ENCODE measurements at regions not wholly inside any gene's neighbourhood (a gene's known extent, or its start where the extent isn't known, plus 50 kb on each side); places are given as distances from the start of the nearest gene placed in this dataset.
"Not testable (repeated sequence)": the region's sequence is repeated elsewhere in the genome, so short reads cannot be mapped to it uniquely, and the experiment has no call there.

DNA sequence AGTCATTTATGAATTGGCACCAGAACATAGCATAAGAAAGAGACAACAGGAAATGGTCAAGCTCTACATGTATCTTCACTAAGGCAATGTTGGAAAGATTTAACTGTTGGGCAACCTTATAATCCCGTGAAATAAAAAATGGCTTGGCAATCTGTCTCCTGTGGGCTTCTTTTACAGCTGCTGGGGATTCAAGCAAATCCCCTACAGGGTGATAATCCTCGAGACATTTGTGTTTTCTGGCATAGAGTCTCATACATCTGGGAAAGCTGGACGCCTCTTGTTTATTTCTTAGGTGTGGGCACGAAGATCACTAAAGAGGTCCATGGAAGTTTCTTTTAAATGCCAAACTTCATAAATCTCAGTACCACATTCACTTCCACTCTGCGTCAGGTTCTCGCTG lies 82.2 kb upstream of the GPR141 start:
- 100% methylated on average over 2 of the region's 6 CpGs for WGBS (ENCODE audit: insufficient coverage)
- H3K27me3 Mint-ChIP-seq, result peaks cover 11% of the 10 kb centered on the region
- no peak overlapping the region for H2AFZ ChIP-seq (ENCODE audit: insufficient read depth, low read depth, low read length, poor library complexity, severe bottlenecking)
- ChIA-PET CTCF (no interaction called here), POLR2A (no interaction called here)
- peaks cover under 1% of the 10 kb centered on the region for H3K9me3 Mint-ChIP-seq (ENCODE audit: insufficient read depth)
- no peak for DNase-seq
- no peak overlapping the region for H3K27ac ChIP-seq (ENCODE audit: low read length in 2 of 2)
- H4K20me1 ChIP-seq (ENCODE audit: control insufficient read depth, insufficient read depth, low read length, poor library complexity, severe bottlenecking), result no peaks in the 10 kb centered on the region
- ATAC-seq (ENCODE audit: low read depth), result no peak
- no peaks in the 10 kb centered on the region for H3K4me1 Mint-ChIP-seq
- no peak overlapping the region for H3K4me3 Mint-ChIP-seq
- no peak overlapping the region for H3K4me2 ChIP-seq (replicated peaks; ENCODE audit: low read depth, low read length, poor library complexity, severe bottlenecking)
- H3K9me3 ChIP-seq (ENCODE audit: control extremely low read depth in 1 of 3, control insufficient read depth in 2 of 3, insufficient read depth in 1 of 3, low read length in 2 of 3), result peaks cover 0 to 4% (median 0%) of the 10 kb centered on the region in 3 donors
- H3K4me1 ChIP-seq (ENCODE audit: control insufficient read depth in 2 of 2, insufficient read depth in 2 of 2, low read length in 2 of 2), result no peaks in the 10 kb centered on the region
- no peak overlapping the region for H3K9ac ChIP-seq (ENCODE audit: low read length)
- TF ChIP-seq, protein P1, sequence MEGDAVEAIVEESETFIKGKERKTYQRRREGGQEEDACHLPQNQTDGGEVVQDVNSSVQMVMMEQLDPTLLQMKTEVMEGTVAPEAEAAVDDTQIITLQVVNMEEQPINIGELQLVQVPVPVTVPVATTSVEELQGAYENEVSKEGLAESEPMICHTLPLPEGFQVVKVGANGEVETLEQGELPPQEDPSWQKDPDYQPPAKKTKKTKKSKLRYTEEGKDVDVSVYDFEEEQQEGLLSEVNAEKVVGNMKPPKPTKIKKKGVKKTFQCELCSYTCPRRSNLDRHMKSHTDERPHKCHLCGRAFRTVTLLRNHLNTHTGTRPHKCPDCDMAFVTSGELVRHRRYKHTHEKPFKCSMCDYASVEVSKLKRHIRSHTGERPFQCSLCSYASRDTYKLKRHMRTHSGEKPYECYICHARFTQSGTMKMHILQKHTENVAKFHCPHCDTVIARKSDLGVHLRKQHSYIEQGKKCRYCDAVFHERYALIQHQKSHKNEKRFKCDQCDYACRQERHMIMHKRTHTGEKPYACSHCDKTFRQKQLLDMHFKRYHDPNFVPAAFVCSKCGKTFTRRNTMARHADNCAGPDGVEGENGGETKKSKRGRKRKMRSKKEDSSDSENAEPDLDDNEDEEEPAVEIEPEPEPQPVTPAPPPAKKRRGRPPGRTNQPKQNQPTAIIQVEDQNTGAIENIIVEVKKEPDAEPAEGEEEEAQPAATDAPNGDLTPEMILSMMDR (IDR thresholded peaks at IDR 0.05), result no peak
- TF ChIP-seq EZH2 (IDR thresholded peaks at IDR 0.05; ENCODE audit: borderline replicate concordance, insufficient read depth, low read depth, low read length, poor library complexity, severe bottlenecking), result no peak
- H3K4me3 ChIP-seq (ENCODE audit: control extremely low read depth in 1 of 5, extremely low read depth in 1 of 5, insufficient read depth in 1 of 5, low read depth in 2 of 5, low read length in 4 of 5), result no peak overlapping the region
- H3K79me2 ChIP-seq (ENCODE audit: control insufficient read depth, insufficient read depth, low read length), result no peaks in the 10 kb centered on the region
- no peak overlapping the region for H3K27ac Mint-ChIP-seq
- peaks cover 0 to 4% (median 0%) of the 10 kb centered on the region in 4 experiments for H3K27me3 ChIP-seq (replicated peaks in 1 of 4; ENCODE audit: control extremely low read depth in 1 of 4, control insufficient read depth in 3 of 4, insufficient read depth in 4 of 4, low read length in 3 of 4)
- H3K36me3 ChIP-seq (replicated peaks in 1 of 2; ENCODE audit: control extremely low read depth in 1 of 2, control insufficient read depth in 1 of 2, extremely low read depth in 1 of 2, insufficient read depth in 2 of 2, low read length in 1 of 2), result no peaks in the 10 kb centered on the region
- intact Hi-C loops (cut with micrococcal nuclease), result no loop called here

DNA sequence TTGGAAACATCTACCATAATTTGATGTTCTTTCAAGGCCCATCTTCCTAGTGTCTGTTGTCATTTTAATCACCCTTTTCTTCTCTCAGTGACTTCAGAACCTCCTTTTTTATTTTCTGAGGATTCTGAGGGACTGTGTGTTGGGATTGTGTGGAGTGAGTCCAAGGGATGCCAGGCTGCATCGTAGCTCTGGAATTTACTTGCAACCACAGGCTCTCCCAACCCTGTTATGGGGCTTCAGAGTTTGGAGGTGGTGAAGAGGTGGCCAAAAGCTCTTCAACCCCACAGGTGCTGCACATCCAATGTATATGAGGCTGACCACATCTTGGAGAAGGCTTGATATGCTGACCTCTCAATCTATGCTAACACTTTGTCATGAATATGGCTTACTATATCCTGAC lies 79.5 kb upstream of the GPR141 start:
- no peaks in the 10 kb centered on the region for H3K9me3 Mint-ChIP-seq (ENCODE audit: insufficient read depth)
- WGBS (ENCODE audit: insufficient coverage), result no CpG with 5 or more reads among the region's 1 CpG
- no peak for DNase-seq
- Histone ChIP-seq H3K36me3 (replicated peaks in 1 of 2; ENCODE audit: control extremely low read depth in 1 of 2, control insufficient read depth in 1 of 2, extremely low read depth in 1 of 2, insufficient read depth in 2 of 2, low read length in 1 of 2) (no peaks in the 10 kb centered on the region), H3K4me3 (ENCODE audit: control extremely low read depth in 1 of 5, extremely low read depth in 1 of 5, insufficient read depth in 1 of 5, low read depth in 2 of 5, low read length in 4 of 5) (no peak overlapping the region), H4K20me1 (ENCODE audit: control insufficient read depth, insufficient read depth, low read length, poor library complexity, severe bottlenecking) (no peaks in the 10 kb centered on the region), H3K9ac (ENCODE audit: low read length) (no peak overlapping the region), H3K4me1 (ENCODE audit: control insufficient read depth in 2 of 2, insufficient read depth in 2 of 2, low read length in 2 of 2) (no peaks in the 10 kb centered on the region), H3K4me2 (replicated peaks; ENCODE audit: low read depth, low read length, poor library complexity, severe bottlenecking) (no peak overlapping the region), H3K79me2 (ENCODE audit: control insufficient read depth, insufficient read depth, low read length) (no peaks in the 10 kb centered on the region), H3K9me3 (ENCODE audit: control extremely low read depth in 1 of 3, control insufficient read depth in 2 of 3, insufficient read depth in 1 of 3, low read length in 2 of 3) (no peaks in the 10 kb centered on the region), H2AFZ (ENCODE audit: insufficient read depth, low read depth, low read length, poor library complexity, severe bottlenecking) (no peak overlapping the region), H3K27ac (ENCODE audit: low read length in 2 of 2) (no peak overlapping the region), H3K27me3 (replicated peaks in 1 of 4; ENCODE audit: control extremely low read depth in 1 of 4, control insufficient read depth in 3 of 4, insufficient read depth in 4 of 4, low read length in 3 of 4) (peaks cover 0 to 4% (median 2%) of the 10 kb centered on the region in 4 experiments)
- TF ChIP-seq, protein P1 (IDR thresholded peaks at IDR 0.05), result no peak
- TF ChIP-seq EZH2 (IDR thresholded peaks at IDR 0.05; ENCODE audit: borderline replicate concordance, insufficient read depth, low read depth, low read length, poor library complexity, severe bottlenecking), result no peak
- ChIA-PET POLR2A (no interaction called here), CTCF (no interaction called here)
- ATAC-seq (ENCODE audit: low read depth), result no peak
- no peak overlapping the region for H3K4me3 Mint-ChIP-seq
- no peak overlapping the region for H3K27ac Mint-ChIP-seq
- no peaks in the 10 kb centered on the region for H3K4me1 Mint-ChIP-seq
- intact Hi-C loops (cut with micrococcal nuclease), result no loop called here
- peaks cover 18% of the 10 kb centered on the region for H3K27me3 Mint-ChIP-seq

DNA sequence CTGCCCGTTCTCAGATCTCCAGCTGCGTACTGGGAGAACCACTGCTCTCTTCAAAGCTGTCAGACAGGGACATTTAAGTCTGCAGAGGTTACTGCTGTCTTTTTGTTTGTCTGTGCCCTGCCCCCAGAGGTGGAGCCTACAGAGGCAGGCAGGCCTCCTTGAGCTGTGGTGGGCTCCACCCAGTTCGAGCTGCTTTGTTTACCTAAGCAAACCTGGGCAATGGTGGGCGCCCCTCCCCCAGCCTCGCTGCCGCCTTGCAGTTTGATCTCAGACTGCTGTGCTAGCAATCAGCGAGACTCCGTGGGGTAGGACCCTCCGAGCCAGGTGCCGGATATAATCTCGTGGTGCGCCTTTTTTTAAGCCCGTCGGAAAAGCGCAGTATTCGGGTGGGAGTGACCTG lies 66.2 kb upstream of the GPR141 start:
- H3K9me3 ChIP-seq (ENCODE audit: control extremely low read depth in 1 of 3, control insufficient read depth in 2 of 3, insufficient read depth in 1 of 3, low read length in 2 of 3); H3K4me1 ChIP-seq (ENCODE audit: control insufficient read depth in 2 of 2, insufficient read depth in 2 of 2, low read length in 2 of 2); H4K20me1 ChIP-seq (ENCODE audit: control insufficient read depth, insufficient read depth, low read length, poor library complexity, severe bottlenecking); H3K27ac Mint-ChIP-seq; H3K4me1 Mint-ChIP-seq; DNase-seq; H3K4me3 Mint-ChIP-seq; ATAC-seq (ENCODE audit: low read depth); H3K27me3 Mint-ChIP-seq; H3K27ac ChIP-seq (ENCODE audit: low read length in 2 of 2); H3K9me3 Mint-ChIP-seq (ENCODE audit: insufficient read depth); H2AFZ ChIP-seq (ENCODE audit: insufficient read depth, low read depth, low read length, poor library complexity, severe bottlenecking); H3K4me3 ChIP-seq (ENCODE audit: control extremely low read depth in 1 of 5, extremely low read depth in 1 of 5, insufficient read depth in 1 of 5, low read depth in 2 of 5, low read length in 4 of 5); H3K4me2 ChIP-seq (replicated peaks; ENCODE audit: low read depth, low read length, poor library complexity, severe bottlenecking); CTCF ChIA-PET; H3K79me2 ChIP-seq (ENCODE audit: control insufficient read depth, insufficient read depth, low read length); intact Hi-C loops (cut with micrococcal nuclease); H3K9ac ChIP-seq (ENCODE audit: low read length); H3K36me3 ChIP-seq (replicated peaks in 1 of 2; ENCODE audit: control extremely low read depth in 1 of 2, control insufficient read depth in 1 of 2, extremely low read depth in 1 of 2, insufficient read depth in 2 of 2, low read length in 1 of 2); POLR2A ChIA-PET; H3K27me3 ChIP-seq (replicated peaks in 1 of 4; ENCODE audit: control extremely low read depth in 1 of 4, control insufficient read depth in 3 of 4, insufficient read depth in 4 of 4, low read length in 3 of 4): not testable (repeated sequence)
- 98% methylated on average over 7 of the region's 16 CpGs for WGBS (ENCODE audit: insufficient coverage)
